GM12864 (cell line): ENCODE measurements at regions not wholly inside any gene's neighbourhood (a gene's known extent, or its start where the extent isn't known, plus 50 kb on each side); places are given as distances from the start of the nearest gene placed in this dataset.

Experiments
- DNase-seq: peaks from one replicate; pipeline ENCODE4 v3.0.0-alpha.2; 2011; ENCODE audit warnings: low read depth
- H3K4me3 ChIP-seq: 2 replicates; pipeline ENCODE4 v1.5.1; 2011; ENCODE audit warnings: mild to moderate bottlenecking, low read depth, low read length, control low read depth
- TF ChIP-seq, protein P1 (sequence below): IDR thresholded peaks from 2 replicates; pipeline ENCODE4 v1.5.1; 2011; ENCODE audit warnings: low read depth, mild to moderate bottlenecking, moderate library complexity, low read length, control low read depth, inconsistent platforms; ENCODE audit errors: missing control alignments

DNA sequence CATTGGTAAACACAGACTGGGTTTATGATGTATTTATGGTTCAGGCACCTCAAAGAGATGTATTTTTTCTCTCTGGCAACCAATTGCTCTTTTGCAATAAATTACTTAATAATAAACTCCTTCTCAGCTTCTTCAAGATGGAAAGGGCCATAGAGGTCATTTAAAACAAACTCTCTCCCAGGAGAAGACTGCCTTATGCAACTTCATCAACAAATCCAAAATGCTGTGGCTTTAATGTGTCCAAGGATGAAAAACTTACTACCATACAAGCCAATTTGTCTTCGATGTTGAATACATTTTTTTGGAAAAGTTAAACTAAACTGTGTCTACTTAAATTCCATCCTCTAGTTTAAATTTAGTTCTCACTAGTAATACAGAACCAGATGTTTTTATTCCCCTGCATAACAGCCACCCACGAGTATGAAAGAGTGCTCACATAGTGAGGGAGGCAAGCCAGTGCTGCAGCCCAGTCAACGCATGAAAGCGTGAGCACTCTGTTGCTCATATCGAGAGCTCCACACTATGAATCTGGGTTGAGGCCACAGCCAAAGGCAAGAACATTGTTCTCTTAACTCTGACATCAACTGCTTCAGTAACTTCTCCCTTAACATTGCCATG is 761.3 kb upstream of the GRM7 start:
- TF ChIP-seq, protein P1, sequence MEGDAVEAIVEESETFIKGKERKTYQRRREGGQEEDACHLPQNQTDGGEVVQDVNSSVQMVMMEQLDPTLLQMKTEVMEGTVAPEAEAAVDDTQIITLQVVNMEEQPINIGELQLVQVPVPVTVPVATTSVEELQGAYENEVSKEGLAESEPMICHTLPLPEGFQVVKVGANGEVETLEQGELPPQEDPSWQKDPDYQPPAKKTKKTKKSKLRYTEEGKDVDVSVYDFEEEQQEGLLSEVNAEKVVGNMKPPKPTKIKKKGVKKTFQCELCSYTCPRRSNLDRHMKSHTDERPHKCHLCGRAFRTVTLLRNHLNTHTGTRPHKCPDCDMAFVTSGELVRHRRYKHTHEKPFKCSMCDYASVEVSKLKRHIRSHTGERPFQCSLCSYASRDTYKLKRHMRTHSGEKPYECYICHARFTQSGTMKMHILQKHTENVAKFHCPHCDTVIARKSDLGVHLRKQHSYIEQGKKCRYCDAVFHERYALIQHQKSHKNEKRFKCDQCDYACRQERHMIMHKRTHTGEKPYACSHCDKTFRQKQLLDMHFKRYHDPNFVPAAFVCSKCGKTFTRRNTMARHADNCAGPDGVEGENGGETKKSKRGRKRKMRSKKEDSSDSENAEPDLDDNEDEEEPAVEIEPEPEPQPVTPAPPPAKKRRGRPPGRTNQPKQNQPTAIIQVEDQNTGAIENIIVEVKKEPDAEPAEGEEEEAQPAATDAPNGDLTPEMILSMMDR: no peak
- no peak overlapping the region for H3K4me3 ChIP-seq

DNA sequence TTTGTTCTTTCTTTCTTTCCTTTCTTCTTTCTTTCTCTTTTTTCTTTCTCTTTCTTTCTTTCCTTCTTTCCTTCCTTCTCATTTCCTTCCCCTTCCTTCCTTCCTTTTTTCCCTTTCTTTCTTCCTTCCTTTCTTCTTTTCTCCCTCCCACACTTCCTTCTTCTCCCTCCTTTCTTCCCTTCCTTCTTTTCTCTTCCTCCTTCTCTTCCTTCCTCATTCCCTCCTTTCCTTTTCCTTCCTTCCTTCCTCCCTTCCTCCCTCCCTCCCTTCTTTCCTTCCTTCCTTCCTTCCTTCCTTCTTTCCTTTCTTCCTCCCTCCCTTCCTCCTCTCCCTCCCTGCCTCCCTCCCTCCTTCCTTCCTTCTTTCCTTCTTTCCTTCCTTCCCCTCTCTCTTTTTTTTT is 755.7 kb upstream of the GRM7 start:
- DNase-seq: no peak
- no peak overlapping the region for H3K4me3 ChIP-seq
- TF ChIP-seq, protein P1: no peak

More for the DNA sequence above, 761.3 kb upstream of the GRM7 start:
- DNase-seq: no peak

DNA sequence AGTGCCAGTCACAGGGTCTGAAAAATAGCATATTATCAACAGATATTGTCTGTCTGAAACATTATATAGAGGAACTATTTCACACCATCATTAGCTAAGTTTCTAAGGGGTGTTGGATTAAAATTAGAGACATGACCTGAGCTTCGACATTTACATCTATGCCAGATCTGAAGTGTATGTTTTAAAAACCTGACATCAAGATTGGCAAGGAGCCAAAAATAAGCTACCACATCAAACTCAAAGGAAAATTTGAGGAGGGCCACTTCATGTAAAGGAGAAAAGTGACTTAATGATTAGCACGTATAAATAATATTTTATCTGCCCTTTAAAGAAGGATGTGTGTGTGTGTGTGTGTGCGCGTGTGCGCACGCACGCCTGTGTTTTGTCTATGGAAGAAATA is 752.0 kb upstream of the GRM7 start:
- no peak for DNase-seq
- no peak overlapping the region for H3K4me3 ChIP-seq
- TF ChIP-seq, protein P1: no peak

DNA sequence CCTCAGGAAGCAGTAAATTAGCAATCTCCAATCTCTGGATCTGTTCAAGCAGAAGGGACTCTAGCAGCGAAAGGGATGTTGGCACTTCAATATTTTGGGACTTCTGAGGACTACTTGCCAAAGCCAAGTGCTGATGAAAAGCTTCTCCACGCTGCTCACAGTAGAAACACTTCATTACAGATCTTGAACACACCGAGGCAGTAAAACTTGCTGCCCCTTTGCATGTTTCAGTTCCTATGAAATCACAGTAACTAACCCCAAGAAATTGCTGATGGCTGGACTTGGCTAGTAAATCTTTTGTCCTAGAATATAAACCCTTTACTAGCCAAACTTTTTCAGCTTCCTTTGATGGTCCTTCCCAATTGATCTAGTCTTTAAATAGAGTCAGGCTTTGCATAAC is 750.5 kb upstream of the GRM7 start:
- TF ChIP-seq, protein P1: no peak
- H3K4me3 ChIP-seq: no peak overlapping the region
- no peak for DNase-seq

DNA sequence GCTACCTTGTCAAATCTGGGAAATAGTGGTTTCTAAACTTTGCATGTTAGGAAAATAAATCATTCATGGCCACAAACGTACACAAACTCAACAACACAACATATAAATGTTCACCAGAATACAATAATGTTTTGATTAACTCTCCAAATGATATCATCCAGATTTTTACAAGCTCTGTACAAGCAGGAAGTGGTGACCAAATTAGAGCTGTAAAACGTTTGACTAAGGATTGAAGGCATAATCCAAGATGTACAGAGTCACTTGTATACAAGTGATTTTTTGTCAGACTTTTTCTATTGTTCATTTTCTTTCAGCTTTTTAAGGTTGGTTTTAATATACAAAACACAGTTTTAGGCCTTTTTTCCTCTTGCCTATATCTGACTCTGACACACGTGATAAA is 748.4 kb upstream of the GRM7 start:
- H3K4me3 ChIP-seq: no peak overlapping the region
- DNase-seq: no peak
- TF ChIP-seq, protein P1: no peak

DNA sequence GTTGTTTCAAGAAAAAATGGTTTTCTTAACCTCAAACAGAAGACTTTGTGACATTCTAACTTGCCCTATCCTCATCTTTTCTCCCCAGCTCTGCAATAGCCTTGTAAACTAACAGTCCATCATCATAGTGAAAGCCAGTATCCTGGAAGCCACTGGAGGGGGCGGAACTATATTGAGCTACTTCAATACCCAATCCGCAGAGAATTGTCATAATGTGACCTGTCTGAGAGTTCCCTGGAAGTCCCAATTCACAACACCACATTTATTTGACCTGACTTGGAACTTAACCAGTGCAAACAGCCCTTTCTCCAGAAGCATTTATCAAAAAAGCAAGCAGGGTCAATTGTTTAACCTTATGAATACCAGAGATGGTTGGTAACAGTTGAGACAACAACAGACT is 747.6 kb upstream of the GRM7 start:
- TF ChIP-seq, protein P1: no peak
- no peak for DNase-seq
- no peak overlapping the region for H3K4me3 ChIP-seq

DNA sequence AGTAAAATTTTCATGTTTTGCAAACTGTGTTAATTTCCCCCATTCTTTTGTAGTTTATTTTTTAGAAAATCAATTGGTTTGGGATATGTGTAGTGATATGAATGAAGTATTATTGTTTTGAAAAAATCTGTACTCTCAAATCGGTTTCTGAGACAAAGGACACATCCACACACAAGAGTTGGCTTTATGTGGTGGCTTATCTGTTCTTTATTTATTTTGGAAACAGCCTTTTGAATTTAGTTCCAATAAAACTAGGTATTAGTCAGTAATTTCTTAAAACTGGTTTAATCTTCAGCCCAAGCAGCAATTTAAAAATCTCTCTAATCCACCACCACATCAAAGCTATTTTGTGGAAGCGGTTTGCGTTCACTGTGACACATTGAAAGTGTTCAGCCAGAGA is 741.5 kb upstream of the GRM7 start:
- TF ChIP-seq, protein P1: no peak
- H3K4me3 ChIP-seq: no peak overlapping the region
- no peak for DNase-seq
